ENCODE measurements at regions not wholly inside any gene's neighbourhood (a gene's known extent, or its start where the extent isn't known, plus 50 kb on each side); places are given as distances from the start of the nearest gene placed in this dataset.

DNA sequence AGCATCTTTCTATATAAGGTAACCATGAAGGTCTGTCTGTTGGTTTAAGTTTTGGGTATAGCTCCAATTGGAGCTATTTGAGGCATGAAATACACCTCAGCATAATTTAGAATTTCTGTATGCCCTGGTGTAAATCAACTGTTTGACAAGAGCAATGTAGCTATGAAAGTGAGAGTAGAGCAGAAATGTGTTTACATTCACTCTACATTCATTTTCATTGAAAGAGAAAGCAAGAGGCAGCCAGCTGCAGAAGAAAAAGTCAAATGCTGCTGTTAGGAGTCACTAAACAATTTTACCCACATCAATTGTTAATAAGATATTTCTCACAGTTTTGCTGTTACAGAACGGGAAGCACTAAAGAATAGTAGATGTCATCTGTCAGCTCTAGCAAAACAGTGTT is 252.5 kb downstream of the SLC6A15 start:
- TF ChIP-seq, protein P1, sequence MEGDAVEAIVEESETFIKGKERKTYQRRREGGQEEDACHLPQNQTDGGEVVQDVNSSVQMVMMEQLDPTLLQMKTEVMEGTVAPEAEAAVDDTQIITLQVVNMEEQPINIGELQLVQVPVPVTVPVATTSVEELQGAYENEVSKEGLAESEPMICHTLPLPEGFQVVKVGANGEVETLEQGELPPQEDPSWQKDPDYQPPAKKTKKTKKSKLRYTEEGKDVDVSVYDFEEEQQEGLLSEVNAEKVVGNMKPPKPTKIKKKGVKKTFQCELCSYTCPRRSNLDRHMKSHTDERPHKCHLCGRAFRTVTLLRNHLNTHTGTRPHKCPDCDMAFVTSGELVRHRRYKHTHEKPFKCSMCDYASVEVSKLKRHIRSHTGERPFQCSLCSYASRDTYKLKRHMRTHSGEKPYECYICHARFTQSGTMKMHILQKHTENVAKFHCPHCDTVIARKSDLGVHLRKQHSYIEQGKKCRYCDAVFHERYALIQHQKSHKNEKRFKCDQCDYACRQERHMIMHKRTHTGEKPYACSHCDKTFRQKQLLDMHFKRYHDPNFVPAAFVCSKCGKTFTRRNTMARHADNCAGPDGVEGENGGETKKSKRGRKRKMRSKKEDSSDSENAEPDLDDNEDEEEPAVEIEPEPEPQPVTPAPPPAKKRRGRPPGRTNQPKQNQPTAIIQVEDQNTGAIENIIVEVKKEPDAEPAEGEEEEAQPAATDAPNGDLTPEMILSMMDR (IDR thresholded peaks at IDR 0.05) = no peak
- TF ChIP-seq POLR2A (IDR thresholded peaks at IDR 0.05) = no peak
- no peak for TF ChIP-seq POLR2AphosphoS5 (IDR thresholded peaks at IDR 0.05)
- TF ChIP-seq EP300 (IDR thresholded peaks at IDR 0.05) = no peak
